GM10248 (cell line): ENCODE measurements at regions not wholly inside any gene's neighbourhood (a gene's known extent, or its start where the extent isn't known, plus 50 kb on each side); places are given as distances from the start of the nearest gene placed in this dataset.
"Not testable (repeated sequence)": the region's sequence is repeated elsewhere in the genome, so short reads cannot be mapped to it uniquely, and the experiment has no call there.

ENCODE experiments used
- CTCF ChIA-PET: fragments of 300-600 bp; sonication (Branson Sonifier 250); formaldehyde crosslinking; extraction: SDS; loops from one replicate; lab custom pipeline; 2021; ENCODE audit warnings: antibody characterized with exemption; lab: Yijun Ruan, JAX
- POLR2A ChIA-PET: fragments of 350-650 bp; sonication (Branson Sonifier 250); formaldehyde crosslinking; extraction: SDS; loops from one replicate; lab custom pipeline; 2020; ENCODE audit warnings: antibody characterized with exemption; lab: Yijun Ruan, JAX
- DNase-seq: peaks from one replicate; pipeline ENCODE4 v3.0.0; 2012; ENCODE audit errors: extremely low spot score
- TF ChIP-seq, protein P1 (sequence below): IDR thresholded peaks from 2 replicates; pipeline ENCODE4 v1.5.1; 2012; ENCODE audit warnings: mild to moderate bottlenecking, low read depth; ENCODE audit errors: extremely low read depth, missing control alignments, control extremely low read depth

DNA sequence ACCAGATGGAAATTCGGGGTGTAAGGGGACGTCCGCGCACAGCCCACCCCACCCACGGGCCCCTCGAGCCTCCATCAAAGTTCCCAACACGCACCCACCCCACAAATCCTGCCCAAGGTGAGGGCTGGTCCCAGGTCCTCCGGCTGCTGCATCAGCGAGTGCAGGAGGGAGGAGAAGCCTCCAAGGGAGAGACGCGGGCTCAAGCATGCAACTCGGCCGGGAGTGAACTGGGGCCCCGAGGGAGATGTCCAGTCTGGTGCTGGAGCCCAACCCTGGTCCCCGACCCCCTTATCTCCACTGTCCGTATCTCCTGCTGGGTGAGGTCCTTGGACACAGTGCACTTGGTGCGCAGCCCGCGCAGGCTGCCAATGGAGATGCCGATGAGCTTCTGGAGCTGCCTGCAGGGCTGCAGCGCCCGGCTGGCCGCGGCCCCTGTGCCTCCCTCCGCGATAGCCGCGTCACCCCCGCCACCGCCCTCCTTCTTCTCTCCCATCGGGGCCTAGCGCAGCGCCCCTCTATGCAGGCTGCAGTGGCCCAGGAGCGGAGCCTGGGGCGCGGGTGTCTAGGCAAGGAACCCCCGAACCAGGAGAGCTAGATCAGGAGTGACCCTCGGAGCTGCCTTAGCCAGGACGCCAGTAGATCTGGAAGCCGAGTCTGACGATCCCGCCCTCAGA, 489.2 kb downstream of the ZNF33B start:
- POLR2A ChIA-PET, result no interaction called here
- CTCF ChIA-PET, result no interaction called here
- peak; percentile 6 for DNase-seq
- TF ChIP-seq, protein P1, sequence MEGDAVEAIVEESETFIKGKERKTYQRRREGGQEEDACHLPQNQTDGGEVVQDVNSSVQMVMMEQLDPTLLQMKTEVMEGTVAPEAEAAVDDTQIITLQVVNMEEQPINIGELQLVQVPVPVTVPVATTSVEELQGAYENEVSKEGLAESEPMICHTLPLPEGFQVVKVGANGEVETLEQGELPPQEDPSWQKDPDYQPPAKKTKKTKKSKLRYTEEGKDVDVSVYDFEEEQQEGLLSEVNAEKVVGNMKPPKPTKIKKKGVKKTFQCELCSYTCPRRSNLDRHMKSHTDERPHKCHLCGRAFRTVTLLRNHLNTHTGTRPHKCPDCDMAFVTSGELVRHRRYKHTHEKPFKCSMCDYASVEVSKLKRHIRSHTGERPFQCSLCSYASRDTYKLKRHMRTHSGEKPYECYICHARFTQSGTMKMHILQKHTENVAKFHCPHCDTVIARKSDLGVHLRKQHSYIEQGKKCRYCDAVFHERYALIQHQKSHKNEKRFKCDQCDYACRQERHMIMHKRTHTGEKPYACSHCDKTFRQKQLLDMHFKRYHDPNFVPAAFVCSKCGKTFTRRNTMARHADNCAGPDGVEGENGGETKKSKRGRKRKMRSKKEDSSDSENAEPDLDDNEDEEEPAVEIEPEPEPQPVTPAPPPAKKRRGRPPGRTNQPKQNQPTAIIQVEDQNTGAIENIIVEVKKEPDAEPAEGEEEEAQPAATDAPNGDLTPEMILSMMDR, result no peak

DNA sequence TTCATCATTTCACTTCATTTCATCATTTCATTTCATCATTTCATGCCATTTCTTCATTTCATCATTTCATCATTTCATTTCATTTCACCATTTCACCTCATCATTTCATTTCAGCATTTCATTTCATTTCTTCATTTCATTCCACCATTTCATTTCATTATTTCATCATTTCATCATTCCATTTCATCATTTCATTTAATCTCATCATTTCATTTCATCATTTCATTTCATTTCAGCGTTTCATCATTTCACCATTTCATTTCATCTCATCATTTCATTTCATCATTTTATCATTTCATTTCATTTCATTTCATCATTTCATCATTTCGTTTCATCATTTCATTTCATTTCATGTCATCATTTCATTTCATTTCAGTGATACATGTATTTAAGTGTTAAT, 492.2 kb downstream of the ZNF33B start:
- CTCF ChIA-PET, POLR2A ChIA-PET: not testable (repeated sequence)

DNA sequence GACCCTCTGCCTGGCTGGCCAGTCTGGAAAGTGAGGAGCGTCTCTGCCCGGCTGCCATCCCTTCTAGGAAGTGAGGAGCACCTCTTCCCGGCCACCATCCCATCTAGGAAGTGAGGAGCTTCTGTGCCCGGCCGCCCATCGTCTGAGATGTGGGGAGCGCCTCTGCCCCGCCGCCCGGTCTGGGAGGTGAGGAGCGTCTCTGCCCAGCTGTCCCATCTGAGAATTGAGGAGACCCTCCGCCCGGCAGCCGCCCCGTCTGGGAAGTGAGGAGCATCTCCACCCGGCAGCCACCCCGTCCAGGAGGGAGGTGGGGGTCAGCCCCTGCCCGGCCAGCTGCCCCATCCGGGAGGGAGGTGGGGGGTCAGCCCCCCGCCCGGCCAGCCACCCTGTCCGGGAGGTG, 500.3 kb downstream of the ZNF33B start:
- CTCF ChIA-PET, DNase-seq, POLR2A ChIA-PET: not testable (repeated sequence)

More for the DNA sequence above, 492.2 kb downstream of the ZNF33B start:
- DNase-seq, result not testable (repeated sequence)

DNA sequence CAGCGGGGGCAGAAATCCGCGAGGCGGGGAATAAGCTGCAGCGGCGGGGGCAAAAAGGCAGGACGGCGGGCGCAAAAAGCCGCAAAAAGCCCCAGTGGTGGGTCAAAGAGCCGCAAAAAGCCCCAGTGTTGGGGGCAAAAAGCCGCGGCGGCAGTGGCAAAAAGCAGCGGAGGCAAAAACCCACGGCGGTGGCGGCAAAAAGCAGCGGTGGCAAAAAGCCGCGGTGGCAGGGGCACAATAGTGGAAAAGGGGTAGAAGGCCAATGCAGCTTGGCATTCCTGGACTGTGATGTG, 525.3 kb downstream of the ZNF33B start:
- TF ChIP-seq, protein P1, result no peak
- peak; percentile 1 for DNase-seq
- ChIA-PET POLR2A (no interaction called here), CTCF (no interaction called here)

DNA sequence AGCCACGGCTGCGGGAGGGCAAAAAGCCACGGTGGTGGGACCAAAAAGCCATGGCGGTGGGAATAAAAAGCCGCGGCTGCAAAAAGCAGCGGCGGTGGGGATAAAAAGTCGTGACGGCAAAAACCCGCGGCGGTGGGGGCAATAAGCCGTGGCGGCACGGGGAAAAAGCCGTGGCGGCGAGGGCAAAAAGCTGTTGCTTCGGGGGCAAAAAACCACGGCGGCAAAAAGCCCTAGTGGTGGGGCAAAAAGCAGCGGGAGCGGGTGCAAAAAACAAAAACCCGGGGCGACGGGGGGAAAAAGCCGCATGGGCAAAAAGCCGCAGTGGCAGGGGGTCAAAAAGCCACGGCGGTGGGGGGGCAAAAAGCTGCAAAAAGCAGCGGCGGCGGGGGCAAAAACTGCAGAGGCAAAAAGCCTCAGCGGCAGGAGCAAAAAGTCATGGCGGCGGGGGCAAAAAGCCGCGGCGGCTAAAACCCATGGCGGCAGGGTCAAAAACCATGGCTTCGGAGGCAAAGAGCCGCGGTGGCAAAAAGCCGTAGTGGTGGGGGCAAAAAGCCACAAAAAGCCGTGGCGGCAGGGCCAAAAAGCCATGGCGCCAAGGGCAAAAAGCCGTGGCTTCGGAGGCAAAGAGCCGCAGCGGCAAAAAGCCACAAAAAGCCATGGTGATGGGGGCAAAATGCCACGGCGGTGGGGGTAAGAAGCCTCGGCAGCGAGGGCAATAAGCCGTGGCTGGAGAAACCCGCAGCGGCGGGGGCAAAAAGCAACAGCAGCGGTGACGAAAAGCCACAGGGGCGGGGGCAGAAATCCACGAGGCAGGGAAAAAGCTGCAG, 525.8 kb downstream of the ZNF33B start:
- ChIA-PET POLR2A (no interaction called here), CTCF (no interaction called here)
- no peak for DNase-seq
- TF ChIP-seq, protein P1, result no peak

DNA sequence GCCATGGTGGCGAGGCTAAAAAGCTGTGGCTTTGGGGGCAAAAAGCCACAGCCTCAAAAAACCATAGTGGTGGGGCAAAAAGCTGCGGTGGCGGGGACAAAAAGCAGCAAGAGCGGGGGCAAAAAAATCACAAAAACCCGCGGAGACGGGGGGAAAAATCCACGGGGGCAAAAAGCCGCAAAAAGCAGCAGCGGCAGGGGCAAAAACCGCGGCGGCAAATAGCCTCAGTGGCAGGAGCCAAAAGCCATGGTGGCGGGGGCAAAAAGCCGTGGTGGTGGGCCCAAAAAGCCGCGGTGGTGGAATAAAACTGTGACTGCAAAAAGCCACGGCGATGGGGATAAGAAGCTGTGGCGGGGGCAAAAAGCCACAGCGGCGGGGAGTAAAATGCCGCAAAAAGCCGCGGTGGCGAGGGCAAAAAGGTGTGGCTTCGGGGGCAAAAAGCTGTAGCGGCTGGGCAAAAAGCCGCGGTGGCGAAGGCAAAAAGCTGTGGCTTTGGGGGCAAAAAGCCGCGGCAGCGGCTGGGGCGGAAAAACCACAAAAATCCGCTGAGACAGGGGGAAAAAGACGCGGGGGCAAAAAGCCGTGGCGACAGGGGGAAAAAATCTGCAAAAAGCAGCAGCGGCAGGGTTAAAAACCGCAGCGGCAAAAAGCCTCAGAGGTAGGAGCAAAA, 526.6 kb downstream of the ZNF33B start:
- ChIA-PET CTCF (no interaction called here), POLR2A (no interaction called here)
- TF ChIP-seq, protein P1, result no peak
- no peak for DNase-seq

DNA sequence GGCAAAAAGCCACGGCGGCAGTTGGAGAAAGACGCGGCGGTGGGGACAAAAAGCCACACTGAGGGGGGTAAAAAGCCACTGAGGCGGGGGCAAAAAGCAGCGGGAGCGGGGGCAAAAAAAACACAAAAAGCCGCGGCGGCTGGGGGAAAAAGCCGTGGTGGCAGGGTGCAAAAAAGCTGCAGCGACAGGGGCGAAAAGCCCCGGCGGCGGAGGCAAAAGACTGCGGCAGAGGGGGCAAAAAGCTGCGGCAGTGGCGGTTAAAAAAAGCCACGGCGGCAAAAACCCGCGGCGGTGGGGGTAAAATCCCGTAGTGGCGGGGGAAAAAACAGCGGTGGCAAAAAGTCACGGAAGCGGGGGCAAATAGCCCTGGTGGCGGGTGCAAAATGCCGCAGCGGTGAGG, 527.3 kb downstream of the ZNF33B start:
- TF ChIP-seq, protein P1, result no peak
- DNase-seq, result no peak
- CTCF ChIA-PET, result no interaction called here
- POLR2A ChIA-PET, result no interaction called here
